Pancreas (tissue), 10 donors: ENCODE measurements at regions not wholly inside any gene's neighbourhood (a gene's known extent, or its start where the extent isn't known, plus 50 kb on each side); places are given as distances from the start of the nearest gene placed in this dataset.

Experiments used
- ATAC-seq, 4 donors: fragments of 200-7000 bp; cut with Tn5 transposase; one replicate each; pipeline versions ENCODE4 v1.8.0 to v1.9.1; 2020; ENCODE audit warnings: mild to moderate bottlenecking in 4 of 4, moderate library complexity in 4 of 4
- DNase-seq, 6 donors: peaks; one replicate each; pipeline ENCODE4 v3.0.0-alpha.2; 2020
- FAIRE-seq: peaks from 2 replicates; lab custom pipeline; 2012; peaks lifted over from hg19 to GRCh38; lab: Jason Lieb, UNC
- H3K27ac ChIP-seq, 4 donors: fragments of 200-600 bp; sonication (generic); 1 replicate in 3 of 4; 2 replicates in 1 of 4; pipeline versions ENCODE4 v1.5.0 to v1.8.0; 2020
- H3K27me3 ChIP-seq, 4 donors: fragments of 200-600 bp; one replicate each; pipeline ENCODE4 v1.8.0; 2021
- H3K36me3 ChIP-seq, 3 donors: fragments of 200-600 bp; sonication (generic) in 1 of 3; one replicate each; pipeline versions ENCODE4 v1.5.0 to v1.8.0; 2020 to 2021
- H3K4me1 ChIP-seq, 3 donors: fragments of 200-600 bp; one replicate each; pipeline ENCODE4 v1.8.0; 2021
- H3K4me3 ChIP-seq, 4 donors: fragments of 200-600 bp; sonication (generic) in 2 of 4; one replicate each; pipeline versions ENCODE4 v1.5.0 to v1.8.0; 2020 to 2021
- H3K9me3 ChIP-seq, 4 donors: fragments of 200-600 bp; one replicate each; pipeline ENCODE4 v1.8.0; 2021
- CTCF ChIP-seq, 4 donors: fragments of 200-600 bp; sonication (generic) in 3 of 4; IDR thresholded peaks; one replicate each; pipeline versions ENCODE4 v1.5.0 to v1.8.0; 2021; ENCODE audit warnings: antibody characterized with exemption in 4 of 4
- WGBS, 2 donors: extraction: QIAGEN DNeasy Blood & Tissue Kit; methylation state at CpG; one replicate each; pipeline ENCODE4 v1.1.7; 2013; 5-methylcytosine and 5-hydroxymethylcytosine counted together
- intact Hi-C, 3 donors: fragments of 100-400 bp; cut with DNase I; formaldehyde crosslinking; loops; one replicate each; pipeline versions ENCODE4 v1.11.1 to v1.14.2; 2022
- donor health status: healthy with polysubstance abuse.
- donor health status: DM: no; HTN: no; CAD: no; lungs with moderate emphysema.
- donor health status: DM: no; HTN: no; CAD: no.
- donor health status: control.
- donor health status: control.
- donor health status: Bipolar disorder and iron deficiency.
- donor health status: DM: yes; HTN: yes; CAD: no.
- donor health status: DM: no; HTN: no; CAD: no.
- donor health status: DM: no; HTN: no; CAD: no.
- donor health status: DM: yes; HTN: yes; CAD: no.

- ATAC-seq (no peak), DNase-seq (no peak), FAIRE-seq (no peak)
- intact Hi-C loops = no loop called here
- no peaks in the 10 kb centered on the region for H3K9me3 ChIP-seq
- H3K36me3 ChIP-seq = no peaks in the 10 kb centered on the region
- no peaks in the 10 kb centered on the region for H3K4me1 ChIP-seq
- no peak overlapping the region for H3K27ac ChIP-seq
- WGBS, 2 donors = 82 to 98% methylated on average over 2 of the region's 2 CpGs
- H3K4me3 ChIP-seq = no peak overlapping the region
- TF ChIP-seq CTCF (IDR thresholded peaks at IDR 0.05) = no peak
- no peaks in the 10 kb centered on the region for H3K27me3 ChIP-seq
Measured at GRCh38 chr15:69777356-69777755, 320.4 kb downstream of the TLE3 start.

- Histone ChIP-seq H3K4me3 (no peak overlapping the region), H3K9me3 (no peaks in the 10 kb centered on the region), H3K27me3 (no peaks in the 10 kb centered on the region), H3K27ac (no peak overlapping the region), H3K36me3 (no peaks in the 10 kb centered on the region), H3K4me1 (no peaks in the 10 kb centered on the region)
- WGBS, 2 donors = 68 to 73% methylated on average over 6 of the region's 6 CpGs
- no peak for FAIRE-seq
- no peak for DNase-seq
- intact Hi-C loops = no loop called here
- no peak for ATAC-seq
- TF ChIP-seq CTCF (IDR thresholded peaks at IDR 0.05) = no peak
Measured at GRCh38 chr15:69780374-69780773, 317.3 kb downstream of the TLE3 start.

- H3K9me3 ChIP-seq = no peaks in the 10 kb centered on the region
- FAIRE-seq (no peak), ATAC-seq (no peak), DNase-seq (no peak)
- no peak overlapping the region for H3K4me3 ChIP-seq
- H3K27me3 ChIP-seq = no peaks in the 10 kb centered on the region
- no peaks in the 10 kb centered on the region for H3K36me3 ChIP-seq
- 71 to 77% methylated on average over 6 of the region's 6 CpGs for WGBS, 2 donors
- intact Hi-C loops = no loop called here
- no peak overlapping the region for H3K27ac ChIP-seq
- no peak for TF ChIP-seq CTCF (IDR thresholded peaks at IDR 0.05)
- no peaks in the 10 kb centered on the region for H3K4me1 ChIP-seq
Measured at GRCh38 chr15:69780981-69781380, 316.7 kb downstream of the TLE3 start.

- 87 to 90% methylated on average over 6 of the region's 6 CpGs for WGBS, 2 donors
- intact Hi-C loops = no loop called here
- Histone ChIP-seq H3K27me3 (no peaks in the 10 kb centered on the region), H3K36me3 (no peaks in the 10 kb centered on the region), H3K27ac (no peak overlapping the region), H3K4me3 (no peak overlapping the region), H3K4me1 (no peaks in the 10 kb centered on the region), H3K9me3 (no peaks in the 10 kb centered on the region)
- FAIRE-seq (no peak), ATAC-seq (no peak), DNase-seq (no peak)
- TF ChIP-seq CTCF (IDR thresholded peaks at IDR 0.05) = no peak
Measured at GRCh38 chr15:69781411-69782125, 316.1 kb downstream of the TLE3 start.

GRCh38 chr15:69782139-69782658 lies 315.5 kb downstream of the TLE3 start:
- Histone ChIP-seq H3K36me3 (no peaks in the 10 kb centered on the region), H3K9me3 (no peaks in the 10 kb centered on the region), H3K4me1 (no peaks in the 10 kb centered on the region), H3K27me3 (no peaks in the 10 kb centered on the region), H3K4me3 (no peak overlapping the region), H3K27ac (no peak overlapping the region)
- 83 to 86% methylated on average over 1 of the region's 1 CpG for WGBS, 2 donors
- DNase-seq (no peak), FAIRE-seq (no peak), ATAC-seq (no peak)
- no peak for TF ChIP-seq CTCF (IDR thresholded peaks at IDR 0.05)
- intact Hi-C loops = no loop called here
